GM19328 (cell line): ENCODE measurements at regions not wholly inside any gene's neighbourhood (a gene's known extent, or its start where the extent isn't known, plus 50 kb on each side); places are given as distances from the start of the nearest gene placed in this dataset.

ENCODE experiments used
- ATAC-seq: cut with Tn5 transposase; IDR thresholded peaks from one replicate; pipeline ENCODE4 v1.9.1; 2021; ENCODE audit warnings: mild to moderate bottlenecking, moderate library complexity; ENCODE audit not compliant: unreplicated experiment

DNA sequence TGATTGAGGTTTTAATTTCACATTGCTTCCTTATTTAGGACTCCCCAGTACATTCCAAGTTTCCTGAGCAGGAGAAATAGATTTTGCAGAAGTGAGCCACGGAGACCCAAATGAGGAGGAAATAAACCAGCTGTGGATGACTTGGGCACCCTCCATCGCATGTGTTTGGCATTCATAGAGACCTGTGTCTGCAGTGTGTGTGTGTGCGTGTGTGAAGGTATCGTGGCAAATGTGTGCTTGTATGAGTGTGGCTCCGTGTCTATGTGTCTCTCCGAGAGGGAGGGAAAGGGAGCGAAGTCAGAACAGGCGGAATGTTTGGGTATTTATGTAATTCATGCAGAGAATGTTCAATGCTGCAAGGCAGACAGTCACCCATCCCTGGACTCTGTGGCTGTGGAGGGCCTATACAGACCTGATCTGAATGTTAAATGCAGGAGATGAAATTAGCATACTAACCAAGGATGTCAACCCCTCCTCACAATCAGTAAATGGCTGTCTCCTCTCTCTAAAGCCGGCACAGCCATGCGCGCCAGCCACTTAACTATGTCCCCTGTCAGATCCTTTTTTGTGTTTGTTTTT is 186.0 kb upstream of the ZFHX3 start:
- ATAC-seq = no peak

DNA sequence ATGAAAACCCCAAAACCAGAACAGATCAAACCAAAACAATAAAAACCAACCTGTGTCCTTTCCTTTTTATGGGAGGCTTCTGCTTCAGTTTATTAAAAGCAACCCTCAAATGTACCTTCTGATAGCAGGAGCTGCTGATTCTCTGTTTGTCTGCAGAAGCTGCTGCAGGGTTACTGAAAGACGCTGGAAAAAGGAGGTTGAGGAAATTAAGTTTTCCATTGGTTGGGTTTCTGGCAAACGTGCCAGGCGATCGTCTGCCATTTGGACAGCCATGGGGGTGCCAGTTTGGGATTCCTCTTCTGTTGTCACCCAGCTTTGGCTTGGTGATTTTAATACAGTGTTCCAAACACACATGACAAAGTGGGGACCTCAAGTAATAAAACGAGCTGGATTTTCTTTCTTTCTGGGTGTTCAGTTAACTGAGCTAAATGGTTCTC is 185.4 kb upstream of the ZFHX3 start:
- no peak for ATAC-seq

- ATAC-seq = no peak
These were observed 184.8 kb upstream of the ZFHX3 start for GRCh38 chr16:73232555-73233328.

GRCh38 chr16:73231944-73232554 is 184.1 kb upstream of the ZFHX3 start:
- no peak for ATAC-seq

DNA sequence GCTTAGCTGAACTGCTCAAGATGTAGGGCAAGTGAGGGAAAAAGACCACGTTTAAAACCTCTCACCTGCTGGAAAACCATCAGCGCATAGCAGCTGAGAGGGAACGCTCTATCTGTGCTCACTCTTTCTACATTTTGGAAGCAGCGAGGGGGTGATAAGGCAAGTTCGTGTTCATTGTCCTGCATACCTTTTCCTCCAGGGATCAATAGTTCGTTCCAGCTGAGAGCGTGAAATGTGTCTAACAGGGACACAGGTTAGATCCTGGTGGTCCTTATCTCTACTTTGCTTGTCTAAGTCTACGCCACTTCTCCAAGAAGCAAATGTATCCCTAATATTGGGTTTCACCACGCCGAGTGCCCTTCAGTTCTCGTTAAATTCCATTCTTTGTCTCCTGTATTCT is 183.5 kb upstream of the ZFHX3 start:
- no peak for ATAC-seq

GRCh38 chr16:73230651-73231050 is 182.7 kb upstream of the ZFHX3 start:
- no peak for ATAC-seq

DNA sequence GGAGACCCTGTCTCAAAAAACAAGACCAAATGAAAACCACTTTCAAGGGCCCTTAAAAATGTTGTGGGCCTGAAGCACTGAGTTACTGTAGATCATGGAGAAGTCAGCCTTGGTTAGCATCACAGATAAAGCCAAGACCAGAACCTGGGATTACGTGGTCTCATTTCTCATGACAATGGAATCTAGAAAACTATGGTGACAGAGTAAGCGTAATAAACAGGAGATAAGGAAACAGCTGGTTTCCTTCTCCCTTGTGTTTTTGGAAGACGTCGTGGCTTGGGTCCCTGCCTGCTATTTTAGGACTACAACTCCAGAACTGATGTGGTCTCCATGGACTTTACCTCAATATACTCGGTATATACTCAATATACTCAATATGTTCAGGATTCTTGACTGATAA is 180.7 kb upstream of the ZFHX3 start:
- no peak for ATAC-seq

GRCh38 chr16:73226675-73227074 is 178.7 kb upstream of the ZFHX3 start:
- ATAC-seq = no peak

DNA sequence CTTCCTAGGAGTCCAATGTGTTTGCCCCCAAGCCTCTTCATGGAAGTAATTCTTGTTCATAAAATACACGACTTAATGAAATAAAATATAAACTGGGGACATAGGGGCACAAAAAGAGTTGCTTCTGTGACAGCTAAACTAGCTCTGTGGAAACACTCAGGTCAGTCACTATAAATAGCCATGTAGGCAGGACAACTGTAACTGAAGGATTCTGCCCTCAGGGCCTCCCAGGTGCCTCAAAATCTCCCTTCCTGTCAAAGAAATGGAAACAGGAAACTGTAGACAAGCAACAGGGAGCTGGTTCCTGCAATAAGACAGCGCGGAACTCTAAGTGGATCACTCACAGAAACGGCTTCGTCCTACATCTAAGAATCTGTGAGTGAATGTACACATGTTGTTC is 178.1 kb upstream of the ZFHX3 start:
- no peak for ATAC-seq

GRCh38 chr16:73220836-73221235 is 172.9 kb upstream of the ZFHX3 start:
- ATAC-seq = no peak

- ATAC-seq = no peak
These were observed 171.2 kb upstream of the ZFHX3 start for GRCh38 chr16:73219176-73219575.

- no peak for ATAC-seq
These were observed 169.7 kb upstream of the ZFHX3 start for GRCh38 chr16:73217654-73218053.

DNA sequence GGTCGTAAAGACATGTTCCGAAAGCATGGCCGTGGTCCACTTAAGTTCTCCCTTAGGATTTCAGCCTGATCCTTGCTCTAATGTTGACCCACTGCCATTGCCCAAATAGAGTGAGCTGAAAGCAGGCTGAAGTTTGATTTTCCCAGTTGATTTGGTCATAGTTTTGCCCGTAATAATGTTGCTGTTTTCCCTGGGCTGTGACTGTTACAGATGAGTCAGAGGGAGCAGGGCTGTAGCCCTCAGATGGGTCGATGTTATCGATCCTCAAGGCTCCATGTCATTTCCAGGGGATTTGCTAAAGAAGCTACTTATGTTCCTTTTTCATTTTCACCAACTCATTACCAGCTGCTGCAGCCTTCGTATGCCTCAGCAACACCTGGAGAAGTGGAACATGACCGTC is 169.0 kb upstream of the ZFHX3 start:
- no peak for ATAC-seq

DNA sequence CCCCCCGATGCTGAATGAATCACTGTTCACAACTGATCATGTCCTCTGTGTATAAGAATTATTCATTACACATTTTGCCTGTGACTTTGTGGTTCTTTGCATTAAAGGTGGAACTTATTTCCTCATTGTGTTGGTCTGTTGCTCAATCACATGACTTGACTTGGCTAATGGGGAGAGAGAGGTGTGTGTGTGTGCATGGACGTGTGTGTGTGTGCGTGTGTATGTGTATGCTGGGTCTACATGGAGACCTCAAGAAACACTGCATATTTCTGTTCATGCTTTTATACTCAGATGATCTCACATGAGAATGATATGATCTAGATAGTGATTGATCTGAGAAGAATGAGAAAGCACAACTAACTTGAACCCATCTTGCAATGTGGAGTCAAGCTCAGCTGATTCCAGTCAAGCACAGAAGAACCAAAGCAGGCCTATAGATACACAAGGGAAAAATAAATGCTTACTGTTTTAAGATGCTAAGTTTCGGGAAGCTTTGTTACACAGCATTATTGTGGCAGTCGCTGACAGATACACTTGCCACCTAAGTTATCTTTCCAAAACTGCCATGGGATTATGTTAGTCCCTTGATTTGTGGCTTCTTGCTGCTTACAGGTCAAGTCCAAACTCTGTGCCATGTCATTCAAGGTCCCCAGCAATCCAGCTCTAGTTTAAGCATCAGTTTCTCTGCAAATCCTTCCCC is 167.9 kb upstream of the ZFHX3 start:
- no peak for ATAC-seq

DNA sequence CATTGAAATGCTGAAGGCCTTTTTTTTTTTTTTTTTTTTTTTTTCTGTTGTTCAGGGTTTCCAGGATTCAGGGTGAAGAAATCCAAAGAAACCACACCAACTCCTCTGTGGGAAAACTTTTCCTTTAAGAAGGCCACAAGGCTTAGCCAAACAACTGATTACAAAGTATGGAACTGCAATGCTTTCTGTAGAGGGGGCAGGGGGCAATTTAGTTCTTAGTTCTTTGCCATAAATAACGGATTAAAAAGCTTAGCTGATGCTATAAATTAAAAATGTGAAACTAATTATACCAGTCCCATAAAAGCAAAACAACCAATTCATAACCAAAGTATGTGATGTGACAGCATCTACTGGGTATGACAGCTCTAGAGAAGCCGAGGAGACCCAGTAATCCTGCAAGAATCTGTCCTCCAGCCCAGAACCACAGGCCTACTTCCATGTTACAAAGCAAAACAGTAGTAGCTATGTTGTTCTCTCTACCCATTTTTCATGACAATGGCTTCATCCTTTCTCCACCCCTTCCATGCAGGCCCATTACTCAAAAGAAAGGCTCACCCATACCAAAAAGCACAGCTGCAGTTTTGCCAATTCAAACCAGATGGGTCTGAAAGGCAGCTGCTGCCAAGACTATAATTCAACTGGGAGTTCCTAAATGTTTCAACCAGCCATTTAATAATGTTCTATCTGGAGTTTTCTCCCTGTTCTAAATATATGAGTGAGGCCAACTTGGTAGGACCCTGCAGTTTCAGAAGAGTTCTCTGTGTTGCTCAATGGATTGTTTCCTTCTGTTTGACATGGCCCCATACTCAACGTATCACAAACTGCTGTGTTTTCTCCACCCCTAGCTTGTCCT is 167.1 kb upstream of the ZFHX3 start:
- ATAC-seq = no peak

DNA sequence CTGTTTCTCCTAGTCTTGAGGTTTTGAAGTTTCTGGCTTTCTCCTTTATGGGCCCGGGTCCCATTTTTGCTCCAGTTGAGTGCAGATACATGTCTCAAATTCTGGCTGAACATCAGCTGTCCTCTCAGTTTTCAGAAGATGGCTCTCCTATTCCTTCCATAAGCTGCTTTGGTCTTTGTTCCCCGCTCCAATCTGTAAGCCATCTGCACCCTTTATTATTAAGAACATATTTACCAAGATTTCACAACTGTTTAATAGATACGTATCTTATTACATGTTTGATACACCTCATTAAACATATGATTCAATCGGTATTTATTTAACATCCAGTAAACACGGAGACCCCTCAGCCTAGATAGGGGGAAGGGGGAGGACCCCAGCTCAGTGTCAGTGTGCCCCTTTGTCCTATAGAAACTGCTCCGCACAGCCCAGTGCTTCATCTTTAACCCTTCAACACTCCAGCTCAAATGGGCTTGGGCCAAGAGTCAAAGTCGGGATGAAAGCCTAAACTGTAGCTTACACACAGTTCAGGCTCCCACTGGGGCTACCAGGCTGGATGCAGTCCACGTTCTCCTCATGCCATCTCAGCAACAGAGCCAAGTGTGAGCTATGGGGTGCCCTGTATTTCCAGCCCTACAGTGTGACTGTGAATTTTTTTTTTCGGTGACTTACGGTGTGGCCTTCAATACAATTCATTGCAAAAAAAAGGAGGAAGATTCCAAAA is 166.0 kb upstream of the ZFHX3 start:
- ATAC-seq = no peak

- ATAC-seq = no peak
These were observed 164.5 kb upstream of the ZFHX3 start for GRCh38 chr16:73212431-73212830.

- no peak for ATAC-seq
These were observed 162.8 kb upstream of the ZFHX3 start for GRCh38 chr16:73210686-73211085.

DNA sequence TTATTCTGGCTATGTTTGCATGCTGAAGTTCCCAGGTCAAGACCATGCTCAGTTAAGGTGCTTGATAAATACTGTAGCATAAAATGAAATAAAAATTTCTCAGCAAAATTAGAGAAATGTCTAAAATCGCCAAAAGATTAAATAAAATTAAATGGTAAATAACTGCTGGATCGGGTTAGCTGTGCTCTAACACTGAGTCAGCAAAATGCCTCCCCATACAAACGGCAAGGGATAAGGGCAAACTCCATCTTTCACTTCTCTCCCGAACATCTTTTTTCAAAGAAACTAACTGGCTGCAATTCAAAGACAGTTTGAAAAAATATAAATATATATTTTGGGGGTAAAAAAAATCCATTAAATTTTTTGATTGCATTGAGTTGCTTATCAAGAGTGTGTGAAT is 162.2 kb upstream of the ZFHX3 start:
- ATAC-seq = no peak

DNA sequence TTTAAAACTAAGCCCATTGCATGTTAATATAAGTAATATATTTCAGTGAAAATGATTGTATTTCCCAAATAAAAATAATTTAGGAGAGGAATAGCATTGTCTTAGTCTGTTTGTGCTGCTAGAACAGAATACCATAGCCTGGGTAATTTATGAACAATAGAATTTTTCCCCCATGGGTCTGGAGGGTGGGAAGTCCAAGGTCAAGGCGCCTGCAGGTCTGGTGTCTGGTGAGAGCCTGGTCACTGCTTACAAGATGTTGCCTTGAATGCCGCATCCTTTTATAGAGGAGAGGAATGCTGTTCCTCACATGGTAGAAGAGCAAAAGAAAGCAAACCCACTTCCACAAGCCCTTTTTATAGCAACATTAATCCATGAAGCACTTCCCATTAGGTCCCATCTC is 161.3 kb upstream of the ZFHX3 start:
- no peak for ATAC-seq
